AG09319 (cell line): ENCODE measurements at regions not wholly inside any gene's neighbourhood (a gene's known extent, or its start where the extent isn't known, plus 50 kb on each side); places are given as distances from the start of the nearest gene placed in this dataset.

ENCODE experiments used
- DNase-seq: peaks from one replicate; pipeline ENCODE4 v3.0.0-alpha.2; 2010; ENCODE audit warnings: low read depth; ENCODE audit errors: extremely low read depth
- CTCF ChIP-seq: IDR thresholded peaks from 2 replicates; pipeline ENCODE4 v1.5.1; 2011; ENCODE audit warnings: low read depth, mild to moderate bottlenecking, inconsistent platforms, low read length, moderate library complexity

GRCh38 chr1:168387781-168388760 lies 107.4 kb downstream of the TBX19 start:
- no peak for TF ChIP-seq CTCF
- no peak for DNase-seq

GRCh38 chr1:168386949-168387586 lies 106.4 kb downstream of the TBX19 start:
- no peak for DNase-seq
- TF ChIP-seq CTCF: no peak

- no peak for TF ChIP-seq CTCF
- no peak for DNase-seq
Observed at GRCh38 chr1:168386492-168386891, 105.8 kb downstream of the TBX19 start.

- DNase-seq: no peak
Observed at GRCh38 chr1:168381850-168382249, 101.2 kb downstream of the TBX19 start.

GRCh38 chr1:168380945-168381344 lies 100.3 kb downstream of the TBX19 start:
- no peak for DNase-seq
- TF ChIP-seq CTCF: no peak

More at GRCh38 chr1:168381850-168382249, 101.2 kb downstream of the TBX19 start:
- TF ChIP-seq CTCF: no peak

GRCh38 chr1:168379104-168379860 lies 98.6 kb downstream of the TBX19 start:
- no peak for DNase-seq
- TF ChIP-seq CTCF: no peak
